GM19193 (cell line): ENCODE measurements at regions not wholly inside any gene's neighbourhood (a gene's known extent, or its start where the extent isn't known, plus 50 kb on each side); places are given as distances from the start of the nearest gene placed in this dataset.

Experiments used
- POLR2A ChIP-seq: IDR thresholded peaks from 4 replicates; pipeline ENCODE4 v1.6.1; 2011; ENCODE audit not compliant: insufficient read depth, insufficient read length; ENCODE audit errors: extremely low read depth

GRCh38 chr1:199669916-199670315 lies 357.6 kb upstream of the NR5A2 start:
- no peak for TF ChIP-seq POLR2A

DNA sequence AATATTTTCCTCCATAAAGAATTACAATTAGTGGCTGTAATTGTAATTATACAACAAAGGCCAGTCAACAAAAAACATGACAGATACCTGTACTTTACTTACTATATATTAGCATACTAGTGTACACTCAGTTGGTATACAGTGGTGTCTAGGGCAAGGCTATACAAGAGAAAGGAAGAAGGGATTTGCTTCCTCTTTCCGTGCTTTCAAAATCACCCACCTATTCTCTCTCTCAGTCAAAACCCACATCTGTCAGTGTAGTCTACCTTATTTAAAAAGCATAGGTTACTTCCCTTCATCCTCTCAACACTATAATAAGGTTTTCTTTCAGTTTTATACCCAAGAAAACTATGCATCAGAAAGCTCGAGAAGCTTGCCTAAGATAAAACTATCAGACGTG lies 355.8 kb upstream of the NR5A2 start:
- no peak for TF ChIP-seq POLR2A

- no peak for TF ChIP-seq POLR2A
Observed at GRCh38 chr1:199675937-199676336, 351.6 kb upstream of the NR5A2 start.

DNA sequence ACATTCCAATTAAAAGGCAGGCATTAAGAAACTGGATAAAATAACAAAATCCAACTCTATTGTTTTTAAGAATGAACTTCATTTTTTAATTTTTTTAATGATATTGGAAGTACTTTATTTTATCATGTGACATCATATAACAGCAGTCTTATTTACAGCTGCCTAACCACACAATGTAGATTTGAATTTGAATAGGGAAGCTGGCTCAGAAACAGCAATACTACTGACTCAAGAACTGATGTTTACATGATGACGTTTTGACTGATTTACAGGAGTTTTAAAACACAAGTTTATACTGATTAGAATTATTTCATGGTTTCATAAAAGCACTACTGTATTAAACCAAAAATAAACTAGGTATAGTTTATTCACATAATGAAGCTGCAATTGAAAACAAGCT lies 348.7 kb upstream of the NR5A2 start:
- TF ChIP-seq POLR2A: no peak

GRCh38 chr1:199682081-199682480 lies 345.4 kb upstream of the NR5A2 start:
- no peak for TF ChIP-seq POLR2A

- TF ChIP-seq POLR2A: no peak
Observed at GRCh38 chr1:199684686-199685273, 342.7 kb upstream of the NR5A2 start.

GRCh38 chr1:199685369-199685768 lies 342.1 kb upstream of the NR5A2 start:
- TF ChIP-seq POLR2A: no peak

DNA sequence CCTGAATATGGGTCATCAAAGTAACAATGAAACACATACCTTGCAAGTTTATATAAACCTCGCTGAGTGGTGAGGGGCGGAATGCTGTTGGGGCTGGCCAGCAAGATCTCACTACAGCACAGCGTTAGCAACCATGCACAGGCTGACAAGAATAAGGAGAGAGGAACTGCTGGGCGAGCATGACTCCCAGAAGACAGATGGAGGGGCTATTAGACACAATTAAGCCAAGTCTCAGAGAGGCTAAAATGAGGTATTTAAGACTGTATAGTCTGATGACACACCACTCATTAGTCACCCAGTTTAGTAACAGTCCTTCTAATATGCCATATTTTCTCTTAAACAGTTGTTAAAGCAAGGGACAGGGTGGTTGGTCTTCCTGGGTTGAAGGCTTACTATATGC lies 340.2 kb upstream of the NR5A2 start:
- no peak for TF ChIP-seq POLR2A

DNA sequence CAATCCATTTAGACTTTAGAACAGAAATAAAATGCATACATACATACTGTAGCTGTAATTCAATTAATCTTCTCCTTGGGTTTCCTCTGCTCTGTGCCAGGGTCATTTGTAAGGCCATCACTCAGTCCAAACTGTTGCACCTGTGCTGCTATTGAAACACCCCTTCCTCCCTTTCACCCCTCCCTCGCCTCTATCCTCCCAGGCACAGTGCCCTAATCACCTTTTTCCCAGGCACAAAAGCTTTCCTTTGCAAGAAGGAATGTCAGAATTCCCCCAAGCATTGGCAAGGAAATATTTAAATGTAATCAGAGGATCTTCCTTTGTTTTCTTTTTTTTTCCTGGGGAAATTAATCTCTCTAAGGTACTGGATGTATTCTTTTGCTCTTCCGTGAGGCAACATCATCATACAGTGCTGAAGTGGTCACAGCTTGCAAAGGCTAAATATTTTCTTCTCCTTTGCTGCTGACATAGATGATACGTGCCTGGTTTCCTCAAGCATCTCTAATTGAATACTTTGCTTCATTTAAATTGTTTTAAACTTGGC lies 339.3 kb upstream of the NR5A2 start:
- TF ChIP-seq POLR2A: no peak

DNA sequence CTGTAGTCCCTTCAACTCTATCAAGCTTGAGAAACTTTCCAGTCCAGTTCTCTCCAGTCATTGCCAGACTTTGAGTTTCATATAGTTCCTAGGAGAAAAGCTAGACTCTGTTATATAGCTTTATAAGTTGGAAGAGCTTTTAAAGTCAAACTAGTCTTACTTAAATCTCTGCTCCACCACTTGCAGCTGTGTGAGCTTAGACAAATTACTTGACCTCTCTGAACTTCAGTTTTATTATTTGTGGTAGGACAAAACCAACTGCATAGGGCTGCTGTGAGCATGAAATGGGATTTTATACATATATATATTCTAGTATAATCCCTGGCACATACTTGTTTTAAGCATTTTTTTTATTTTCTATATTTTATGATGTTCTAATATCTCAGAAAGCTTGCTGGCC lies 338.7 kb upstream of the NR5A2 start:
- no peak for TF ChIP-seq POLR2A

GRCh38 chr1:199690496-199690895 lies 337.0 kb upstream of the NR5A2 start:
- TF ChIP-seq POLR2A: no peak

GRCh38 chr1:199691540-199691939 lies 336.0 kb upstream of the NR5A2 start:
- no peak for TF ChIP-seq POLR2A

GRCh38 chr1:199693724-199694123 lies 333.8 kb upstream of the NR5A2 start:
- no peak for TF ChIP-seq POLR2A

DNA sequence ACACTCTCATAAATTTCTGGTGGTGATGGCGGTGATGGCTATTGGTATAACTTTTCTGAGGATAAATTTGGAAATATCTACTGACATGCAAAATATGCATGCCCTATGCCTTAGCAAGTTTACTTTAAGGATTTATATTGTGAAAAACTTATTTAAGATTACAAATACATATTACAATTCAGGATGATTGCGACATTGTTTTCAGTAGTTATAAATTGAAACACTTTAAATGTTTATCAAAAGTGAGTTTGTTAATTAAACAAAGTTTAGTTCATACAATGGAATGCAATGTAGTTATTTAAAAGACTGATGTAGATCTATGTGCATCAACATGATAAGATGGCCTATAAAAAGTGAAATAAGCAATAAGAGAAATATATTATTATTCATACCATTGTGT lies 331.3 kb upstream of the NR5A2 start:
- no peak for TF ChIP-seq POLR2A

- no peak for TF ChIP-seq POLR2A
Observed at GRCh38 chr1:199698222-199698621, 329.3 kb upstream of the NR5A2 start.

DNA sequence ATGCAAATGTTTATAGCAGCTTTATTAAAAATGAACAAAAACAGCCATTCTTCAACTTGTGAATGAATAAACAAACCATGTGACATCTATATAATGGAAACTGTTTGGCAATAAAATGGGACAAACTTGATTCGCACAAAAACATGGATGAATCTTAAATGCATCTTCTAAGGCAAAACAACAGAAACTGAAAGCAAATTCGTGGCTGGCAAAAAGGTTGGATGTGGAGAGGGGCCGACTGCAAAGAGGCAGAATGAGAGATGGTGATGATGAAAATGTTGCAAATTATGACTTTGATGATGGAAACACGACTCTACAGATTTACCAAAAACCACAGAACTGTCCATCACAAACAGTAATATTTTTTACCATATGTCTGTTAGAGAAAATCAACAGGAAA lies 327.0 kb upstream of the NR5A2 start:
- TF ChIP-seq POLR2A: no peak

DNA sequence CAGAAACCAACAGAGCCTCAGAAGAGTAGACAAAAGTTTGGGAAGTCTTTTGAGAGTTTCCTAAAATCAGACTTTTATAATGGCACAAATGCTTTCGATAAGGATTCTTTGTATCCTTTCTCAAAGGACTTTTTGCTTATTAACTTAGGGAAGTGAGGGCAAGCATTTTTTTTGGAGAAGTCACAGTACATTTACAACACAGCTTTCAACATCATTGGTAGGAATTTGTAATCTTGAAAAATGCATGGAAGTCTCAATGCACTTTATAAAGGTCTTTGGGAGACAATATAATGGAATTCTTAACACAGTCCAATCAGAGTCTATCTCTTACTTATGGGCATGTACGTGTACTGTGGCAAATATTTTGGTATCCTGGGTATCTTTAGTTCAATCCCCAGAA lies 325.8 kb upstream of the NR5A2 start:
- no peak for TF ChIP-seq POLR2A
